GM19452 (cell line): ENCODE measurements at regions not wholly inside any gene's neighbourhood (a gene's known extent, or its start where the extent isn't known, plus 50 kb on each side); places are given as distances from the start of the nearest gene placed in this dataset.

Experiments used
- ATAC-seq: cut with Tn5 transposase; IDR thresholded peaks from one replicate; pipeline ENCODE4 v1.9.1; 2021; ENCODE audit not compliant: unreplicated experiment

DNA sequence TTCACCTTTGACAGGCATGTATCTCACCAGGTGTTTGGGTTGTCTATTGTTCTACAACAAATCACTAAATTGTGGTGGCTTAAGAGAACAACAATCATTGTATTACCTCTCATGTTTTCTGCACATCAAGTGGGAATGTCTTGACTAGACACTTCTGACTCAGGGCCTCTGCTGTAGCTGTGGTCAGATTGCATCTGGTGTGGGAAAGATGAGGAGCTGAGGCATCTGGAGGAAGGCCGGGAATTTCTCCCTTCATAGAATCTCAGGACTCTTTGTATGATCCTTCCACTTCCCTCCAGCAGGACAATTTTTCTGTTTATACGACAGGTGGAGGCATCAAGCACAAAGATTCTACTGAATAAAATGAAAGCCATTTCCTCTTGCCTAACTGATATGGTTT is 511.8 kb upstream of the NBEA start:
- ATAC-seq, result no peak

- no peak for ATAC-seq
Measured at GRCh38 chr13:34431827-34432581, 510.1 kb upstream of the NBEA start.

DNA sequence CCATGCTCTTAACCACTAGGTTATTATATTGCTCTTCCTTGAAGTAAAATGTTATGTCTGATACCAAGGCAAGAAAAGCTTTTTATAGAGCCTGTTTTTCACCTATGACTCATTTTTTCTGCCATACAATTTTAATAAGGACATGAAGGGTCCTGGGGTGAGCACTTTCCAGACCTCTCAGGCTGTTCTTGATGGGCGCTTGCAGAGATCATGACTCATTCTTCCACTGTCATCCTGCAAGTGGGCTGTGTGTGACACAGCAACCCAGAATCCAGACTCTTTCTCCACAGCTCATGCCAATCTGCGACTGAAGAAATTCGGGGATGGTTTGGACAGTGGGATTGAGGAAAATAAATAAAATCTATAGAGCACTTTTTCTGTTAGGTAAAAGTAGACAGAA is 506.7 kb upstream of the NBEA start:
- no peak for ATAC-seq

- ATAC-seq, result no peak
Measured at GRCh38 chr13:34437873-34438272, 504.2 kb upstream of the NBEA start.

DNA sequence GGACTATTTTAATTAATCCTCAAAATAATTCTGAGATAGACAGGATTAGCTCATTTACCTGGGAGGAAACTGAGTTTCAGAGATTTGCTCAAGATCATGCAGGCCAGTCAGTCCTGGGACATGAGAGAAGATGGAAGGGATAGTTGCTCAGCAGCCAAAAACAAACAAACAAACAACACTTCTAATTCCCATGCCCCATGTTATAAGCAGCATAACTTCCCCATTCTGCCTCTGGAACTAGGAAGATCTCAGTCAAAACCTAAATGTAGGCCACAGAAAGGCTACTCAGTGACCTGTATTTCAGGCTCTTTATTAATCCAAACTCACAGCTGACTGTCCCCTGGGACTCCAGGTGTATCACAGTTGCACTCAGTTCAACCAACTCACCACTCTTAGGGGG is 489.2 kb upstream of the NBEA start:
- ATAC-seq, result no peak

DNA sequence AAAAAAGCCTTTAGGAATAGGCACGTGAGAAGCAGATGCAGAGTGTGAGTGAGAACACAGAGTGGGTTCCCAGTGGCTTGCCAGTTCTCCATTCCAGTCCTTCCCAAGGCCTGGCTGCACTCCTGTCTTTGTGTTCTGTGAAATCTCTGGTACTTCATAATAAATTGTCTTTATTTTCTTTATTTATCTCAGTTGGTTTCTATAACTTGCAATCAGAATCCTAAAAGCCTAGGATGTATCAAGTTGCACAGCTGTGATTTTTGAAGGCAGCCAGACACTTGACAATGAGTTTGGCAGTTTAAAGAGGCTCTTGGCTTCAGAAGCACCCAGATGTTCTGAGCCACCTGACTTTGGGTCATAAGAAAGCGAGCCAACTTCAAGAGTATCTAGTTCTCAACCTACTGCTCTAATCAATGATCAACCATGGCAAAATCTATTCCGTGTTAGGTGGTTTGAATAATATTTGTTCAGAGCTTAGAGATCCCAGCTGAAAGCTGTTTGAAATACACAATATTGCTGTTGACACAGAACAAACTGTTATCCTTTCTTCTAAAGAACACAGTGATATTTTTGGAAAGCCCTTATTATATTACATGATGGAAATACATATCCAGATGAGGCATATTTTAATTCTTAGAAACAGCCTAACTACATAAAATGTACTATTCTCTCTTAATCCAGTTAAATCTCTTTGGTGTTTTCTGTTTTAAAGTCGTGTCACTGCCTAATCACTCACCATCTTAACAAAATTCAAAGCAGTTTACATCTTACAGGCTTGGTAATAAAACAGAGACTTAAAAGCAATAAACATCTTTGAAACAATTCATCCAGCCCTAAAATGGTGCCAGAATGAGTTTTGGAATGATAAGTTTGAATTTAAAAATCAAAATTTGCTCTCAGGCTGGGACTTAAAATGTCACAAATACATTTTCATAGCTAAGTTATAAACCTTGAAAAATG is 483.0 kb upstream of the NBEA start:
- no peak for ATAC-seq

GRCh38 chr13:34459856-34460255 is 482.2 kb upstream of the NBEA start:
- ATAC-seq, result no peak

DNA sequence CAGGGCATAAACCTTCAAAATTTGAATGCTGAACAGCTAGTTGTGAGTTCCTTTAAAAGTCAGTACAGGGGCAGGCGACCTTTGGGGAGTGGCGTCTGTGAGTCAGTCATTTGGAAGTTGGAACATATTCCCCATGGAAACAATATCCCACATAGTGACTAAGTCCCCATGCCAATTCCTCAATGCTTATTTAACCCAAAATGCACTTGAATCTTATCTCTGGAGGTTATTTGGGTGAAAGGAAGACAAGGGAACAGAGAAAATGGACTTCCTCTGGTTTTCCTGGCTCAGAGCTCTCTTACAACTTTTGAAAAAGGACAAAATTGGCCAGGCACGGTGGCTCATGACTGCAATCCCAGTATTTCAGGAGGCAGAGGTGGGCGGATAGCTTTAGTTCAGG is 479.2 kb upstream of the NBEA start:
- no peak for ATAC-seq

- ATAC-seq, result no peak
Measured at GRCh38 chr13:34464011-34464410, 478.1 kb upstream of the NBEA start.

DNA sequence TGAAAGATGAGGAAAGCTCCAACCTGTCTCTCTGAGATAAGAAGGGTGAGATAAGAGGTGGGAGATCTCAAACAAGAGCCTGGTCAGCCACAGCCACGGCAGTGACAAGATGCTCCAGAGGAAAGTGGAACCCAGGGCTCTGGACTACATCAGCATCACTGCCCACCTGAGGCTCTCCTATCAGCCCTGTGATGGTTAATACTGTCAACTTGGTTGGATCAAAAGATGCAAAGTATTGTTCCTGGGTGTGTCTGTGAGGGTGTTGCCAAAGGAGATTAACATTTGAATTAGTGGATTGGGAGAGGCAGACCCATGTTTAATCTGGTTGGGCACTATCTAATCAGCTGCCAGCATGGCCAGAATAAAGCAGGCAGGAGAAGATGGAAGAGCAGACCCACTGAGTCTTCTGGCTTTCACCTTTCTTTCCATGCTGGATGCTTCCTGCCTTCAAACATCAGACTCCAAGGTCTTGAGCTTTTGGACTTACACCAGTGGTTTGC is 476.6 kb upstream of the NBEA start:
- no peak for ATAC-seq

DNA sequence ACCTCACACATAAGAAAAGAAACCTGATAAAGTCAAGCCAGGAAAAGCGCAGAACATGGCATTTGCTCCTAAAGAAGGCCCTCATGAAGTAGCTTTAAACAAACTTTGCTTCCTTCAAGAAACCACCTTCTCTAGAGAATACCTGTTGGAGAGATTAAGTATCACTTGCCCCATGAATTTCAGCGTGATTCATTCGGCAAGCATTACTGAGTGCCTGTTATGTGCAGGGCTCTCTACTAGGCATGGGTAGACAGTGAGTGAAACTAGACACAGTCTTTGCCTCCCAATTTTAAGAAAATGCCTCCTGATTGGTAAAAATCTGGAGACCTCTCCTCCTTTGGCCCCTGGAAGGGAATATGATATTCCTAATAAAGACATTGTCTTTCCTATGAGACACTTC is 475.8 kb upstream of the NBEA start:
- no peak for ATAC-seq

GRCh38 chr13:34467450-34468083 is 474.5 kb upstream of the NBEA start:
- no peak for ATAC-seq

DNA sequence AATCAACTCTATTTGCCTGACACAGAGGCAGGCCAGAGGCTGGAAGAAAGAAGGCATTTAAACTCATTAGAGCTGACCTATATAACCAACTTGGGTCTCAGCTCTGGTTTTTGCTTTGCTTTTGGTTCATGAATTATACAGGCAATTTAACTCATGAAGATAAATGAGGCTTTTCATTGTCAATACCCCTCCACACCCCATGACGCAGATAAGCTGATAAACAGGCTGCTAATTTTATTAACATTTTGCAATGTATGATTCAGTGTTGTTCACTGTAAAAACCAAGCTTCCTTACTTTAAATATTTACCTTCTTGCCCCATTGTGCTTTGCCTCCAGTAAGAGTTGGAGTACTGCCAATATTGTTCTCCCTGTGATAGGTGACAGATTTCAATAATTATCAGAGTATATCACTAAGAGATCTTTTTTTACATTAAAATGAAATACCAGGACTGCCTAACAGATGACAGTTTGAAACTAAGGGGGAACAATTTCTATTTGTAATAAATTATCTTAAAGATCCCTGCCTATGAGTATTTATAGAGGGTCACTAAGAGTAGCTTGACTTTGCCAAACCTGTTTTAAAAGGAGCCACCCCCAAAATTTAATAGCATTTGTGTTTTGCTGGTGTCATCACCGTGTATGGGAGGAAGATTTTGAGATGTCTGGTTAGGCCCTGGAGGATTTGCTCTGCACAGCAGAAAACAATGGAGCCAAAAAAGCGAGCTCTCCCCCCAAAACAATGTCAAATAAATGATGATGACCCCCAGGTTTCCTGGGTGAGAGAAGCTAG is 472.7 kb upstream of the NBEA start:
- no peak for ATAC-seq

DNA sequence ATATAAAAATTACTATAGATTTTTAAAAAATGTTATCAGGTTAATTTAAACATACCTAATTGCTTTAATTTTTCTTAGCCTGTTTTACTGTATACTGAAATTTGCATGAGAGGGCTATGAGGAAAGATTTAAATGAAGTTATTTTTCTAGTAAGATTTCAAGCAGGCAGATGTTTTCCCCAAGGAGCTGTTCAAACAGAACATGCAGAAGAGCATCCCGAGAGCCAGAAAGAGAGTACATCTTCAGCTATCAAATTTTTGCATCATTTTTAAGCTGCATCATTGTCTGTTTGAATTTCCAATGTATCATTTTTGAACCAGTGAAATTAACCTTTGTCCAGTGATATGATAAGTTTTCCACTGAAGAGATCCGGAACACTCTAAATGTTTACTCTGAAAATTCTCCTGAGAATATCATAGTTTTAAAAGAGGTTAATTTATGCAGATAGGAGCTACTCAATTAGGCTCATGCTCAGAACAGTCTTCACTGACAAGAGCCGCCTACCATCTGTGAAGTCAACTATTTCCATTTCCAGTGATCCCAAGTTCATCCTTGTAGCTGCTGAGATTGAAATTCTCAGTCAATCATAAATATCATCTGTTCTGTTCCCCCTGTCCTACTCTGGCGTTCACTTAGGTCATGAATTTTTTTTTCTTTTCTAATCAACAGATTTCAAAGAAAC is 467.7 kb upstream of the NBEA start:
- ATAC-seq, result no peak

DNA sequence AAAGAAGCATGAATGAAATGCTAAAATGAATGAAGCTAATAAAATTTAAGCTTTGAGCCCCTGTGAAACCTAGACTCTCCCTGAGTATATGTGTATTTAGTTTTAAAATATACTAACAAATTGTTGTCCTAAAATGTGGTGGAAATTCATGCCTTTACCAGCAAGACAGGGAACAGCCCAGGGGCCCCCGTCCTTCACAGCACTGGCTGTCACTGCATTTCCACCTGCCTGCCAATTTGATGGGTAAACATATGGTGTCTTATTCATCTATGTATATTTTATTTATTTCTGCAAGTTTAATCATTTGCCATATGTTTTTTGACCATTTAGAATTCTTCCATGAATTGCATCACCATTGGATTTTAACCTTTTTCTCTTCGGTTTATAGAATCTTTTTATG is 463.7 kb upstream of the NBEA start:
- ATAC-seq, result no peak

- ATAC-seq, result no peak
Measured at GRCh38 chr13:34502011-34502410, 440.1 kb upstream of the NBEA start.

DNA sequence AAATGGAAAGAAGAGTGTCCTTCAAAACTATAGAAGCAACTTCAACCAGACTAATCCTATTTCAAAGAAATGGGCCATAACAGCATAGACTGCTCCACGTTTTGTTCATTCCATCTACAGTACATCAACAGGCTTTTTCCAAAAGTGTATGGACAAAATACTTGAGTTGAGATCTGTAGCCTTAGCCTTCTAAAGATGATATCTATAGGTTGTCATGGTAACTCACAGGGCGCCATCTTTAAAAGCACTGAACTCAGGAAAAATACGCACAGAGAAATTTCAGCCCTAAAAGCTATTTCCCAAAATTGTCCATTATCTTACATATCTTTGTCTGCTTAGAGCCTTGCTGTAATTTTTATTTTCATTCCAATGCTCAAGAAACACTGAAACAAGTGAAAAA is 439.4 kb upstream of the NBEA start:
- ATAC-seq, result no peak

DNA sequence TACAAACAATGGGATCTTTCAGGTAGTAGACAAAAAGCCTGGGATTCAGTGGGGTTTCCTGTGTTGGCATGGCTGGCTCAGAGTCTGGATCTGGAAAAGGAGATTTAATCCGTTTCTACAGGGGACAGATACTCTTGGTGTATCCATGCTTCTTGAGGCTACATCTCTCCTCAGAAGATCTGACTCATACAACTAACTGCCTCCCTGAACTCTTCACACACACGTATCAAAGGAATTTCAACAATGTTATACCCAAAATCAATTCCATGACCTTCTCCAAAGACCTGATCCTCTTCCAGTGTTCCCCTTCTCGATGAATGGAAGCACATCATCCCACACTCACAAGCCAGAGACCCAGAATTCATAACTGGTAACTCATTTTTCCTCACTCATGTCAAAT is 435.3 kb upstream of the NBEA start:
- ATAC-seq, result no peak

DNA sequence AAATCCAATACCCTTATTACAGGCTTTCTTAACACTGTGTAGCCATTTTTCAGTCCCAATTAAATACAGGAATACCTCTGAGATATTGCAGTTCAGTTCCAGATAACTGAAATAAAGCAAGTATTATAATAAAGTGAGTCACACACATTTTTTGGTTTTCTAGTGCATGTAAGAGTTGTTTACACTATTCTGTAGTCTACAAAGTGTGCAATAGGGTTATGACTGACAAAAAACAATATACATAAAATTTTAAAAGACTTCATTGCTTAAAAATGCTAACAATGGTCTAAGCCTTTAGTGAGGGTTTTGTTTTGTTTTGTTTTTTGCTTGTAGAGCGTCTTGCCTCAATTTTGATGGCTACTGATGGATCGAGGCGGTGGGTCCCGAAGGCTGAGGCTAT is 434.4 kb upstream of the NBEA start:
- ATAC-seq, result no peak

DNA sequence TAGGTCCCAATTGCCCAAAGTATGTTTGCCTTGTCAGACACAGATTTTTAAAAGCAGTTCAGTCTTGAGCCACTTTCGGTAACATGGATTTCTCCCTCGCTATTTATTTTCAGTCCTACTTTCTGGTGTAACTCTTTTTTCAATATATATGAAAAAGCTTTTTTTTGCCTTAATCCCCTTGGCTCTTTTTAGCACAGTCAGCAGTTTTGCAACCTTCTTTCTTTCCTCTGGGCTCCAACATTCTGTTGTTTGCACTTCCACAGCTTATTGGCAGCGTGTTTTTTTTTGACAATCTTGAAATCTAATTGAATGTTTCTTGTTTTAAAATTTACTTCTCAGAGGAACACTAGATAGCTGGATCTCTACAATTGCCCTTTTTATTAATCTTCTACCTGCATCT is 429.3 kb upstream of the NBEA start:
- ATAC-seq, result no peak
